Heart left ventricle (tissue), 16 donors: ENCODE measurements at regions not wholly inside any gene's neighbourhood (a gene's known extent, or its start where the extent isn't known, plus 50 kb on each side); places are given as distances from the start of the nearest gene placed in this dataset.

ENCODE experiments used
- ATAC-seq, 4 donors: fragments of 200-7000 bp; cut with Tn5 transposase; one replicate each; pipeline ENCODE4 v1.9.1; 2020 to 2022; ENCODE audit warnings: moderate library complexity in 4 of 4, mild to moderate bottlenecking in 3 of 4, moderate number of reproducible peaks in 1 of 4
- DNase-seq, 5 donors: peaks; one replicate each; pipeline ENCODE4 v3.0.0-alpha.2; 2020
- H3K27ac ChIP-seq, 12 donors: fragments of 200-600 bp; sonication (generic) in 4 of 12; one replicate each; pipeline versions ENCODE4 v1.5.0 to v1.8.0; 2016 to 2022; ENCODE audit warnings: mild to moderate bottlenecking in 2 of 12
- H3K27me3 ChIP-seq, 9 donors: fragments of 200-600 bp; sonication (generic) in 2 of 9; one replicate each; pipeline versions ENCODE4 v1.5.1 to v1.8.0; 2016 to 2022; ENCODE audit warnings: mild to moderate bottlenecking in 3 of 9
- H3K36me3 ChIP-seq, 9 donors: fragments of 200-600 bp; sonication (generic) in 2 of 9; one replicate each; pipeline versions ENCODE4 v1.5.0 to v1.8.0; 2018 to 2022; ENCODE audit warnings: mild to moderate bottlenecking in 2 of 9
- H3K4me1 ChIP-seq, 12 donors: fragments of 200-600 bp; sonication (generic) in 4 of 12; one replicate each; pipeline versions ENCODE4 v1.5.0 to v1.8.0; 2016 to 2022; ENCODE audit warnings: mild to moderate bottlenecking in 3 of 12
- H3K4me3 ChIP-seq, 12 donors: fragments of 200-600 bp; sonication (generic) in 4 of 12; one replicate each; pipeline versions ENCODE4 v1.5.0 to v1.8.0; 2017 to 2022; ENCODE audit warnings: mild to moderate bottlenecking in 9 of 12, moderate library complexity in 4 of 12
- H3K9me3 ChIP-seq, 12 donors: fragments of 200-600 bp; sonication (generic) in 4 of 12; one replicate each; pipeline versions ENCODE4 v1.5.0 to v1.8.0; 2016 to 2022; ENCODE audit warnings: mild to moderate bottlenecking in 1 of 12
- CTCF ChIP-seq, 12 donors: fragments of 200-600 bp; sonication (generic) in 4 of 12; IDR thresholded peaks; one replicate each; pipeline versions ENCODE4 v1.5.0 to v1.8.0; 2018 to 2022; ENCODE audit warnings: antibody characterized with exemption in 12 of 12, mild to moderate bottlenecking in 5 of 12
- POLR2A ChIP-seq, 2 donors: fragments of 450-650 bp; IDR thresholded peaks; one replicate each; pipeline ENCODE4 v1.6.1; 2017; ENCODE audit warnings: antibody characterized with exemption in 2 of 2, mild to moderate bottlenecking in 2 of 2, moderate library complexity in 2 of 2
- WGBS, 4 donors: extraction: QIAGEN DNeasy Blood & Tissue Kit in 2 of 4; methylation state at CpG; one replicate each; pipeline versions ENCODE4 v1.1.5 to v1.1.7; 2013 to 2018; 5-methylcytosine and 5-hydroxymethylcytosine counted together
- intact Hi-C, 10 donors: fragments of 100-400 bp; cut with DNase I; formaldehyde crosslinking; loops; one replicate each; pipeline versions ENCODE4 v1.11.1 to v1.14.2; 2022
- donor health status: ischemic (EF 13 %, LVEDD 7.1; RV severe dilation, severe dysfunction).
- donor health status: healthy with polysubstance abuse.
- donor health status: DM: no; HTN: yes; CAD: no.
- donor health status: DM: no; HTN: no; CAD: no.
- donor health status: ischemic (EF 25% LVEDD 6.9; RV normal size, moderate dysfunction).
- donor health status: ischemic (EF 25% LVEDD 5.7; RV mildly dilated, moderate dysfunction).
- donor health status: healthy.
- donor health status: DM: yes; HTN: yes; CAD: no.
- donor health status: ischemic (EF 35%, LVEDD 5.7; RV mildly dilated, moderate dysfunction).
- donor health status: nonischemic (EF 11% LVEDD 7.7; RV severe dilation, severe dysfunction).
- donor health status: DM: yes; HTN: yes; CAD: no.
- donor health status: PGD.
- donor health status: ischemic (EF 29% LVEDD 5.4; RV normal size, mild dysfunction).
- donor health status: nonischemic (EF 23%, LVEDD 6.1; RV moderate dilation, normal function).

- no peak for ATAC-seq
- Histone ChIP-seq H3K27ac (no peak overlapping the region), H3K36me3 (no peaks in the 10 kb centered on the region), H3K9me3 (no peaks in the 10 kb centered on the region), H3K4me3 (no peak overlapping the region), H3K27me3 (peaks cover 0 to 3% (median 0%) of the 10 kb centered on the region in 9 donors), H3K4me1 (peaks cover 0 to 8% (median 0%) of the 10 kb centered on the region in 12 donors)
- intact Hi-C loops: no loop called here
- no peak for DNase-seq
- TF ChIP-seq CTCF (IDR thresholded peaks at IDR 0.05): no peak
- no peak for TF ChIP-seq POLR2A (IDR thresholded peaks at IDR 0.05)
- 54 to 58% (median 55%) methylated on average over 4 of the region's 4 CpGs for WGBS, 4 donors
Observed at GRCh38 chr4:11038926-11039325, 354.4 kb upstream of the CLNK start.

DNA sequence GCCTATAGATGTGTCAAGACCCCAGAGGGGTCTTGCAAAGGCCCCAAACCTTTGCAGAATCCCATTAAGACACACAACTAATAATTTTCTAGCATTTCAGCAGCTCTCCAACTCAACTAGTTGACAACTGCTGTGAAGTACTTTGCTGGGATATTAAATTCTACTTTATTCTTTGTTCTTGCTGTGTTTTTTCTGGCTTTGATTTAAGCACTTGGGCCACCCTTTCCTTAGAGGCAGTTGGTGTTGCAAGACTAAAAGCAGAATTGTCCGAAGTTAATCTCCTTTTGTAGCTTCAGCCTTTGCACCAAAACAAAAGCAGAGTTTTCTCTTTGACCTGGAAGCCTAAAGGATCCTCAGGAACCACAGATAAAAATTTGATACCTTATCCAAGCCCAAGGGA, 353.1 kb upstream of the CLNK start:
- Histone ChIP-seq H3K9me3 (no peaks in the 10 kb centered on the region), H3K27ac (no peak overlapping the region), H3K27me3 (peaks cover 0 to 6% (median 0%) of the 10 kb centered on the region in 9 donors), H3K4me3 (no peak overlapping the region), H3K36me3 (no peaks in the 10 kb centered on the region), H3K4me1 (peaks cover 0 to 8% (median 0%) of the 10 kb centered on the region in 12 donors)
- intact Hi-C loops: loop anchor here in 1 of 10 donors (1.0 kb wide), 1 partner anchor 11 kb away; no protein-coding TSS in a partner anchor
- ATAC-seq (no peak), DNase-seq (no peak)
- TF ChIP-seq CTCF (IDR thresholded peaks at IDR 0.05) (no peak), POLR2A (IDR thresholded peaks at IDR 0.05) (no peak)
- WGBS, 4 donors: 58 to 67% (median 60%) methylated on average over 1 of the region's 1 CpG

DNA sequence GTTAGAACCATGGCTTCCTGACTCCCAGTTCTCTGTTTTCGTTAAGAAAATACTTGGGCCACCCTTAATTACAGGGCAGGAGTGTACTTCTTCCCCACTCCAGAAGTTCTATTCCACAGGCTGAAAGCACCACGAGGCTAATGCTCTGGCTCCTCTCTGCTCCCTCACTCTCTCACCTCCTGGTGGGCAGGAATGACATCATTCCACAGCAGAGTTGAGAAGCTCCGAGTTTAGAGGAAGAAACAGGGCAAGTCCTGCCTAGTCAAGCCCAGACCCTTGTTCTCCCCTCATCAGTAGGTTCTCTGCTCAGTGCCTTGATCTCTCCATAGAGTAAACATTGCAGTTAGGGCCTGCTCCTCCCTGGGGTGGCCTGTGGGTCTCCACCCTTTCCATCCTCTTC, 343.8 kb upstream of the CLNK start:
- intact Hi-C loops: no loop called here
- no peaks in the 10 kb centered on the region for H3K4me1 ChIP-seq
- H3K9me3 ChIP-seq: no peaks in the 10 kb centered on the region
- TF ChIP-seq POLR2A (IDR thresholded peaks at IDR 0.05) (no peak), CTCF (IDR thresholded peaks at IDR 0.05) (no peak)
- no peak for DNase-seq
- ATAC-seq: no peak
- no peak overlapping the region for H3K27ac ChIP-seq
- 45 to 50% (median 47%) methylated on average over 3 of the region's 3 CpGs for WGBS, 4 donors
- no peaks in the 10 kb centered on the region for H3K36me3 ChIP-seq
- no peak overlapping the region for H3K4me3 ChIP-seq
- H3K27me3 ChIP-seq: peaks cover 0 to 7% (median 0%) of the 10 kb centered on the region in 9 donors

- 31 to 49% (median 40%) methylated on average over 3 of the region's 3 CpGs for WGBS, 4 donors
- intact Hi-C loops: no loop called here
- TF ChIP-seq POLR2A (IDR thresholded peaks at IDR 0.05) (no peak), CTCF (IDR thresholded peaks at IDR 0.05) (no peak)
Observed at GRCh38 chr4:11021333-11021732, 336.8 kb upstream of the CLNK start.

More at GRCh38 chr4:11021333-11021732, 336.8 kb upstream of the CLNK start:
- ATAC-seq (no peak), DNase-seq (no peak)
- H3K27me3 ChIP-seq: no peaks in the 10 kb centered on the region
- H3K4me3 ChIP-seq: no peak overlapping the region
- no peaks in the 10 kb centered on the region for H3K4me1 ChIP-seq
- no peak overlapping the region for H3K27ac ChIP-seq
- H3K36me3 ChIP-seq: no peaks in the 10 kb centered on the region
- H3K9me3 ChIP-seq: no peaks in the 10 kb centered on the region
